ENCODE measurements at regions not wholly inside any gene's neighbourhood (a gene's known extent, or its start where the extent isn't known, plus 50 kb on each side); places are given as distances from the start of the nearest gene placed in this dataset.

GRCh38 chr4:182107931-182108330 lies 135.3 kb upstream of the TENM3 start:
- ATAC-seq (ENCODE audit: insufficient read depth, low FRiP score), result no peak
- no peak for DNase-seq
- Histone ChIP-seq H3K27ac (ENCODE audit: low read depth in 1 of 2, low read length in 1 of 2) (no peak overlapping the region), H3K4me1 (ENCODE audit: control insufficient read depth in 5 of 5, insufficient read depth in 5 of 5, low read length in 5 of 5) (peaks cover 0 to 4% (median 0%) of the 10 kb centered on the region in 5 donors), H3K4me3 (no peak overlapping the region), H3K9ac (ENCODE audit: insufficient read depth in 1 of 2, low read length in 2 of 2) (no peak overlapping the region), H3K27me3 (ENCODE audit: control insufficient read depth in 3 of 3, insufficient read depth in 3 of 3, low read length in 2 of 3) (peaks cover 0 to 2% (median 0%) of the 10 kb centered on the region in 3 donors), H3K36me3 (ENCODE audit: control insufficient read depth in 4 of 4, insufficient read depth in 4 of 4, low read length in 4 of 4) (no peaks in the 10 kb centered on the region), H3K9me3 (ENCODE audit: control insufficient read depth in 4 of 4, insufficient read depth in 3 of 4, low read length in 3 of 4) (no peaks in the 10 kb centered on the region)
- no peak for TF ChIP-seq CTCF (IDR thresholded peaks at IDR 0.05; ENCODE audit: control extremely low read depth, extremely low read depth)
- WGBS, 2 donors, result 56 to 65% methylated on average over 8 of the region's 8 CpGs

GRCh38 chr4:182111586-182111985 lies 131.6 kb upstream of the TENM3 start:
- Histone ChIP-seq H3K27ac (ENCODE audit: low read depth in 1 of 2, low read length in 1 of 2) (no peak overlapping the region), H3K4me1 (ENCODE audit: control insufficient read depth in 5 of 5, insufficient read depth in 5 of 5, low read length in 5 of 5) (peaks cover 0 to 4% (median 0%) of the 10 kb centered on the region in 5 donors), H3K4me3 (no peak overlapping the region), H3K27me3 (ENCODE audit: control insufficient read depth in 3 of 3, insufficient read depth in 3 of 3, low read length in 2 of 3) (peaks cover 0 to 2% (median 0%) of the 10 kb centered on the region in 3 donors), H3K9ac (ENCODE audit: insufficient read depth in 1 of 2, low read length in 2 of 2) (no peak overlapping the region), H3K9me3 (ENCODE audit: control insufficient read depth in 4 of 4, insufficient read depth in 3 of 4, low read length in 3 of 4) (no peaks in the 10 kb centered on the region), H3K36me3 (ENCODE audit: control insufficient read depth in 4 of 4, insufficient read depth in 4 of 4, low read length in 4 of 4) (no peaks in the 10 kb centered on the region)
- DNase-seq (no peak), ATAC-seq (ENCODE audit: insufficient read depth, low FRiP score) (no peak)
- no peak for TF ChIP-seq CTCF (IDR thresholded peaks at IDR 0.05; ENCODE audit: control extremely low read depth, extremely low read depth)
- 86 to 91% methylated on average over 1 of the region's 1 CpG for WGBS, 2 donors

GRCh38 chr4:182113779-182114178 lies 129.4 kb upstream of the TENM3 start:
- H3K4me1 ChIP-seq (ENCODE audit: control insufficient read depth in 5 of 5, insufficient read depth in 5 of 5, low read length in 5 of 5), result peaks cover 0 to 4% (median 0%) of the 10 kb centered on the region in 5 donors
- H3K4me3 ChIP-seq, result no peak overlapping the region
- no peak overlapping the region for H3K9ac ChIP-seq (ENCODE audit: insufficient read depth in 1 of 2, low read length in 2 of 2)
- no peaks in the 10 kb centered on the region for H3K36me3 ChIP-seq (ENCODE audit: control insufficient read depth in 4 of 4, insufficient read depth in 4 of 4, low read length in 4 of 4)
- no peak for ATAC-seq (ENCODE audit: insufficient read depth, low FRiP score)
- no peak overlapping the region for H3K27ac ChIP-seq (ENCODE audit: low read depth in 1 of 2, low read length in 1 of 2)
- DNase-seq, result peak in 1 of 3 donors; percentile 10
- TF ChIP-seq CTCF (IDR thresholded peaks at IDR 0.05; ENCODE audit: control extremely low read depth, extremely low read depth), result no peak
- H3K9me3 ChIP-seq (ENCODE audit: control insufficient read depth in 4 of 4, insufficient read depth in 3 of 4, low read length in 3 of 4), result no peaks in the 10 kb centered on the region
- H3K27me3 ChIP-seq (ENCODE audit: control insufficient read depth in 3 of 3, insufficient read depth in 3 of 3, low read length in 2 of 3), result no peaks in the 10 kb centered on the region

- Histone ChIP-seq H3K9ac (ENCODE audit: insufficient read depth in 1 of 2, low read length in 2 of 2) (no peak overlapping the region), H3K4me3 (no peak overlapping the region), H3K4me1 (ENCODE audit: control insufficient read depth in 5 of 5, insufficient read depth in 5 of 5, low read length in 5 of 5) (no peaks in the 10 kb centered on the region), H3K27ac (ENCODE audit: low read depth in 1 of 2, low read length in 1 of 2) (no peak overlapping the region), H3K36me3 (ENCODE audit: control insufficient read depth in 4 of 4, insufficient read depth in 4 of 4, low read length in 4 of 4) (no peaks in the 10 kb centered on the region), H3K27me3 (ENCODE audit: control insufficient read depth in 3 of 3, insufficient read depth in 3 of 3, low read length in 2 of 3) (no peaks in the 10 kb centered on the region), H3K9me3 (ENCODE audit: control insufficient read depth in 4 of 4, insufficient read depth in 3 of 4, low read length in 3 of 4) (peaks cover 0 to 8% (median 1%) of the 10 kb centered on the region in 4 donors)
- ATAC-seq (ENCODE audit: insufficient read depth, low FRiP score), result no peak
- TF ChIP-seq CTCF (IDR thresholded peaks at IDR 0.05; ENCODE audit: control extremely low read depth, extremely low read depth), result no peak
- WGBS, 2 donors, result 84 to 88% methylated on average over 7 of the region's 7 CpGs
- DNase-seq, result no peak
Measured at GRCh38 chr4:182124359-182124758, 118.8 kb upstream of the TENM3 start.
